ENCODE measurements at regions not wholly inside any gene's neighbourhood (a gene's known extent, or its start where the extent isn't known, plus 50 kb on each side); places are given as distances from the start of the nearest gene placed in this dataset.
"Not testable (repeated sequence)": the region's sequence is repeated elsewhere in the genome, so short reads cannot be mapped to it uniquely, and the experiment has no call there.

- DNase-seq (ENCODE audit: low read depth in 2 of 2) = not testable (repeated sequence)
Observed at GRCh38 chr16:18152832-18153231, 183.7 kb downstream of the NPIPA8 start.

- not testable (repeated sequence) for DNase-seq (ENCODE audit: low read depth in 2 of 2)
Observed at GRCh38 chr16:18148132-18148531, 188.4 kb downstream of the NPIPA8 start.

GRCh38 chr16:18146601-18147142 is 189.9 kb downstream of the NPIPA8 start:
- not testable (repeated sequence) for DNase-seq (ENCODE audit: low read depth in 2 of 2)

- DNase-seq (ENCODE audit: low read depth in 2 of 2) = not testable (repeated sequence)
Observed at GRCh38 chr16:18142066-18142465, 194.5 kb downstream of the NPIPA8 start.

GRCh38 chr16:18136288-18136687 is 200.2 kb downstream of the NPIPA8 start:
- DNase-seq (ENCODE audit: low read depth in 2 of 2) = not testable (repeated sequence)

- not testable (repeated sequence) for DNase-seq (ENCODE audit: low read depth in 2 of 2)
Observed at GRCh38 chr16:18135024-18135423, 201.5 kb downstream of the NPIPA8 start.

- not testable (repeated sequence) for DNase-seq (ENCODE audit: low read depth in 2 of 2)
Observed at GRCh38 chr16:18131587-18131986, 204.9 kb downstream of the NPIPA8 start.

- DNase-seq (ENCODE audit: low read depth in 2 of 2) = not testable (repeated sequence)
Observed at GRCh38 chr16:18130478-18131120, 205.9 kb downstream of the NPIPA8 start.

GRCh38 chr16:18127033-18127432 is 209.5 kb downstream of the NPIPA8 start:
- not testable (repeated sequence) for DNase-seq (ENCODE audit: low read depth in 2 of 2)

GRCh38 chr16:18119092-18119491 is 217.4 kb downstream of the NPIPA8 start:
- not testable (repeated sequence) for DNase-seq (ENCODE audit: low read depth in 2 of 2)

GRCh38 chr16:18118684-18119083 is 217.9 kb downstream of the NPIPA8 start:
- DNase-seq (ENCODE audit: low read depth in 2 of 2) = not testable (repeated sequence)

GRCh38 chr16:18118071-18118470 is 218.5 kb downstream of the NPIPA8 start:
- not testable (repeated sequence) for DNase-seq (ENCODE audit: low read depth in 2 of 2)

- DNase-seq (ENCODE audit: low read depth in 2 of 2) = not testable (repeated sequence)
Observed at GRCh38 chr16:18104412-18104811, 232.1 kb downstream of the NPIPA8 start.

GRCh38 chr16:18101077-18101476 is 235.5 kb downstream of the NPIPA8 start:
- not testable (repeated sequence) for DNase-seq (ENCODE audit: low read depth in 2 of 2)

- not testable (repeated sequence) for DNase-seq (ENCODE audit: low read depth in 2 of 2)
Observed at GRCh38 chr16:18092605-18093004, 243.9 kb downstream of the NPIPA8 start.

GRCh38 chr16:18080658-18081363 is 255.7 kb downstream of the NPIPA8 start:
- DNase-seq (ENCODE audit: low read depth in 2 of 2) = not testable (repeated sequence)

GRCh38 chr16:18077910-18078309 is 258.6 kb downstream of the NPIPA8 start:
- not testable (repeated sequence) for DNase-seq (ENCODE audit: low read depth in 2 of 2)

- no peak for DNase-seq (ENCODE audit: low read depth in 2 of 2)
Observed at GRCh38 chr16:18072161-18072560, 264.4 kb downstream of the NPIPA8 start.

- no peak for DNase-seq (ENCODE audit: low read depth in 2 of 2)
Observed at GRCh38 chr16:18069683-18070082, 266.9 kb downstream of the NPIPA8 start.

GRCh38 chr16:18068477-18068876 is 268.1 kb downstream of the NPIPA8 start:
- no peak for DNase-seq (ENCODE audit: low read depth in 2 of 2)

- DNase-seq (ENCODE audit: low read depth in 2 of 2) = no peak
Observed at GRCh38 chr16:18062713-18063112, 273.8 kb downstream of the NPIPA8 start.

- DNase-seq (ENCODE audit: low read depth in 2 of 2) = no peak
Observed at GRCh38 chr16:18060351-18060750, 276.2 kb downstream of the NPIPA8 start.

GRCh38 chr16:18059577-18059976 is 277.0 kb downstream of the NPIPA8 start:
- DNase-seq (ENCODE audit: low read depth in 2 of 2) = no peak
